WTC11 (cell line): ENCODE measurements at regions not wholly inside any gene's neighbourhood (a gene's known extent, or its start where the extent isn't known, plus 50 kb on each side); places are given as distances from the start of the nearest gene placed in this dataset.

Experiments
- ATF1 ChIP-seq: sonication (generic); formaldehyde crosslinking; IDR thresholded peaks from 2 replicates; pipeline ENCODE4 v1.8.1; 2023; ENCODE audit warnings: mild to moderate bottlenecking, moderate library complexity, missing genetic modification reagents
- ATF2 ChIP-seq: sonication (generic); formaldehyde crosslinking; IDR thresholded peaks from 2 replicates; pipeline ENCODE4 v1.8.1; 2022; ENCODE audit warnings: low read depth, missing genetic modification reagents, borderline replicate concordance
- ATF3 ChIP-seq: sonication (generic); formaldehyde crosslinking; conservative IDR thresholded peaks from 2 replicates; pipeline ENCODE4 v1.8.1; 2022; ENCODE audit warnings: mild to moderate bottlenecking, missing genetic modification reagents
- CDX4 ChIP-seq: fragments of 250-450 bp; sonication (Bioruptor Pico); IDR thresholded peaks from 2 replicates; pipeline ENCODE4 v1.9.0; 2021; ENCODE audit warnings: moderate library complexity, mild to moderate bottlenecking, inconsistent platforms, borderline replicate concordance
- CREB1 ChIP-seq: sonication (generic); formaldehyde crosslinking; IDR thresholded peaks from 2 replicates; pipeline ENCODE4 v1.8.0; 2023; ENCODE audit warnings: mild to moderate bottlenecking, missing genetic modification reagents
- CTCF ChIP-seq: fragments of 200-600 bp; IDR thresholded peaks from 2 replicates; pipeline ENCODE4 v1.8.0; 2022; ENCODE audit warnings: antibody characterized with exemption
- NR1H2 ChIP-seq: sonication (generic); formaldehyde crosslinking; IDR thresholded peaks from 2 replicates; pipeline ENCODE4 v1.9.0; 2021; ENCODE audit warnings: mild to moderate bottlenecking, moderate library complexity, missing genetic modification reagents
- NR2C2 ChIP-seq: sonication (generic); formaldehyde crosslinking; IDR thresholded peaks from 2 replicates; pipeline ENCODE4 v1.8.0; 2022; ENCODE audit warnings: mild to moderate bottlenecking, missing genetic modification reagents
- TEAD4 ChIP-seq: sonication (generic); formaldehyde crosslinking; IDR thresholded peaks from 2 replicates; pipeline ENCODE4 v1.8.0; 2022; ENCODE audit warnings: mild to moderate bottlenecking, missing genetic modification reagents
- ZNF219 ChIP-seq: sonication (generic); formaldehyde crosslinking; IDR thresholded peaks from 2 replicates; pipeline ENCODE4 v1.8.0; 2023; ENCODE audit warnings: missing genetic modification reagents, mild to moderate bottlenecking, borderline replicate concordance

GRCh38 chr12:114888448-114888847 is 204.5 kb upstream of the TBX3 start:
- TF ChIP-seq ATF1 (CRISPR knock-in tag) (no peak), CREB1 (CRISPR knock-in tag) (no peak), TEAD4 (CRISPR knock-in tag) (no peak), CTCF (no peak), CDX4 (CRISPR knock-in tag) (no peak), NR1H2 (no peak), NR2C2 (CRISPR knock-in tag) (no peak), ATF2 (CRISPR knock-in tag) (no peak), ZNF219 (CRISPR knock-in tag) (no peak), ATF3 (CRISPR knock-in tag) (no peak)
